K562 (cell line): ENCODE measurements at regions not wholly inside any gene's neighbourhood (a gene's known extent, or its start where the extent isn't known, plus 50 kb on each side); places are given as distances from the start of the nearest gene placed in this dataset.

Experiments
- ATAC-seq: fragments of 200-7000 bp; cut with Tn5 transposase; 3 replicates; pipeline ENCODE4 v1.9.1; 2020; ENCODE audit warnings: moderate library complexity
- BruUV-seq: library from RNA; stranded (reverse); fragments of 400-500 nt; replicated peaks from 2 replicates; lab custom pipeline; 2021; lab: Mats Ljungman, UMichigan
- CTCF ChIA-PET: fragments of 300-600 bp; formaldehyde crosslinking; extraction: SDS; loops from one replicate; lab custom pipeline; 2021; ENCODE audit warnings: low intra/inter-chr PET ratio; lab: Yijun Ruan, JAX
- POLR2A ChIA-PET: fragments of 300-600, 350-650 bp; sonication (Branson Sonifier 250); formaldehyde crosslinking; extraction: SDS; loops from one replicate; lab custom pipeline; 2021; ENCODE audit warnings: antibody characterized with exemption, inconsistent platforms; lab: Yijun Ruan, JAX
- DNase-seq, 4 experiments: peaks; one replicate each; pipeline versions ENCODE4 v3.0.0 to v3.0.0-alpha.2; 2011 to 2018; ENCODE audit warnings: low spot score in 3 of 4, mixed read lengths in 3 of 4; ENCODE audit errors: extremely low read depth in 1 of 4
- FAIRE-seq: peaks from 2 replicates; lab custom pipeline; 2011; peaks lifted over from hg19 to GRCh38; lab: Jason Lieb, UNC
- H2AFZ ChIP-seq: 2 replicates; pipeline ENCODE4 v1.6.0; 2011; ENCODE audit warnings: low read depth, low read length, control low read depth, inconsistent platforms
- H3K27ac ChIP-seq: fragments of 200-600 bp; 3 replicates; pipeline ENCODE4 v1.8.0; 2011; ENCODE audit warnings: low read depth, mild to moderate bottlenecking, control low read depth, inconsistent platforms, low read length, moderate library complexity, mixed read lengths; ENCODE audit errors: extremely low read depth
- H3K27me3 ChIP-seq, 2 experiments: fragments of 300-600 bp in 1 of 2; 2 replicates in 1 of 2; 3 replicates in 1 of 2; pipeline versions ENCODE4 v1.6.0 to v1.8.0; 2011; ENCODE audit warnings: inconsistent platforms in 2 of 2, low read length in 2 of 2, mild to moderate bottlenecking in 1 of 2, mixed read lengths in 1 of 2, moderate library complexity in 1 of 2; ENCODE audit not compliant: control insufficient read depth in 2 of 2, insufficient read depth in 2 of 2
- H3K36me3 ChIP-seq: fragments of 300-600 bp; 3 replicates; pipeline ENCODE4 v1.8.0; 2011; ENCODE audit warnings: mild to moderate bottlenecking, low read length, inconsistent platforms; ENCODE audit not compliant: control insufficient read depth, insufficient read depth
- H3K4me1 ChIP-seq, 2 experiments: fragments of 200-600 bp in 1 of 2; replicated peaks in 1 of 2; 2 replicates in 1 of 2; 3 replicates in 1 of 2; pipeline versions ENCODE4 v1.5.1 to v1.8.0; 2011; ENCODE audit warnings: inconsistent platforms in 2 of 2, low read length in 2 of 2, mild to moderate bottlenecking in 1 of 2, mixed read lengths in 1 of 2, moderate library complexity in 1 of 2; ENCODE audit not compliant: control insufficient read depth in 2 of 2, insufficient read depth in 2 of 2
- H3K4me2 ChIP-seq: 2 replicates; pipeline ENCODE4 v1.6.1; 2011; ENCODE audit warnings: low read length, control low read depth, inconsistent platforms, mixed read lengths; ENCODE audit not compliant: insufficient read depth
- H3K4me3 ChIP-seq: fragments of 200-600 bp; sonication (generic), shearing (Covaris generic); 2 replicates; pipeline ENCODE4 v1.5.1; 2016; ENCODE audit warnings: control low read depth, inconsistent platforms
- H3K79me2 ChIP-seq: fragments of 200-600 bp; 3 replicates; pipeline ENCODE4 v1.8.0; 2011; ENCODE audit warnings: low read length, inconsistent platforms; ENCODE audit not compliant: control insufficient read depth, insufficient read depth
- H3K9ac ChIP-seq, 2 experiments: 2 replicates each; pipeline versions ENCODE4 v1.6.0 to v1.6.1; 2011; ENCODE audit warnings: low read depth in 2 of 2, low read length in 2 of 2, control low read depth in 1 of 2, inconsistent platforms in 1 of 2, mild to moderate bottlenecking in 1 of 2, mixed read lengths in 1 of 2; ENCODE audit not compliant: insufficient read depth in 1 of 2
- H3K9me1 ChIP-seq: one replicate; pipeline ENCODE4 v1.6.0; 2011; ENCODE audit warnings: inconsistent platforms, mild to moderate bottlenecking, low read length, moderate library complexity; ENCODE audit not compliant: control insufficient read depth, insufficient read depth
- H3K9me3 ChIP-seq: replicated peaks from 2 replicates; pipeline ENCODE4 v1.5.1; 2011; ENCODE audit warnings: low read depth, low read length, inconsistent platforms; ENCODE audit not compliant: control insufficient read depth, insufficient read depth
- H4K20me1 ChIP-seq: replicated peaks from 2 replicates; pipeline ENCODE4 v1.6.1; 2011; ENCODE audit warnings: low read length, inconsistent platforms, mixed read lengths; ENCODE audit not compliant: control insufficient read depth, insufficient read depth
- DNMT1 ChIP-seq: fragments of 450-650 bp; IDR thresholded peaks from 2 replicates; pipeline ENCODE4 v1.6.1; 2016; ENCODE audit warnings: antibody characterized with exemption, mild to moderate bottlenecking
- ESRRB ChIP-seq: fragments of 250-450 bp; sonication (Bioruptor Pico); IDR thresholded peaks from 2 replicates; pipeline ENCODE4 v1.5.0; 2020; ENCODE audit warnings: mild to moderate bottlenecking, moderate library complexity, borderline replicate concordance
- MCM3 ChIP-seq: fragments of 450-650 bp; IDR thresholded peaks from 2 replicates; pipeline ENCODE4 v1.6.1; 2016
- PBX2 ChIP-seq, 2 experiments: IDR thresholded peaks in 1 of 2; conservative IDR thresholded peaks in 1 of 2; 2 replicates each; pipeline ENCODE4 v1.6.1; 2016; ENCODE audit warnings: low read depth in 2 of 2, mild to moderate bottlenecking in 1 of 2, missing compliant biosample characterization in 1 of 2, missing genetic modification characterization in 1 of 2, moderate library complexity in 1 of 2
- POLR2A ChIP-seq: fragments of 450-650 bp; conservative IDR thresholded peaks from 2 replicates; pipeline ENCODE4 v1.6.1; 2016
- PRDM10 ChIP-seq: fragments of 450-650 bp; IDR thresholded peaks from 2 replicates; pipeline ENCODE4 v1.6.1; 2018; ENCODE audit not compliant: partially characterized antibody
- TEAD1 ChIP-seq, 2 experiments: fragments of 450-650 bp in 1 of 2; sonication (generic) in 1 of 2; formaldehyde crosslinking; IDR thresholded peaks; 2 replicates each; pipeline versions ENCODE4 v1.4.0 to v1.8.0; 2020 to 2022; ENCODE audit warnings: mild to moderate bottlenecking in 2 of 2, missing genetic modification reagents in 1 of 2
- ZBTB7A ChIP-seq: IDR thresholded peaks from 2 replicates; pipeline ENCODE4 v1.6.1; 2011; ENCODE audit warnings: low read depth, mild to moderate bottlenecking, low read length, moderate library complexity, borderline replicate concordance; ENCODE audit not compliant: control insufficient read depth
- WGBS: fragments of 100-300 bp; shearing (Covaris generic); methylation state at CpG from one replicate; pipeline ENCODE4 v1.1.6; 2016; ENCODE audit warnings: low coverage, mixed read lengths; ENCODE audit not compliant: insufficient coverage; ENCODE audit errors: missing lambda C conversion rate; 5-methylcytosine and 5-hydroxymethylcytosine counted together
- in situ Hi-C: fragments of 300-500 bp; cut with MboI; formaldehyde crosslinking; loops from 4 replicates; pipeline ENCODE4 v1.15.0; 2018; ENCODE audit warnings: inconsistent platforms, mixed read lengths
- intact Hi-C: fragments of 100-400 bp; cut with micrococcal nuclease; formaldehyde crosslinking; loops from 2 replicates; pipeline ENCODE4 v1.14.2; 2022

DNA sequence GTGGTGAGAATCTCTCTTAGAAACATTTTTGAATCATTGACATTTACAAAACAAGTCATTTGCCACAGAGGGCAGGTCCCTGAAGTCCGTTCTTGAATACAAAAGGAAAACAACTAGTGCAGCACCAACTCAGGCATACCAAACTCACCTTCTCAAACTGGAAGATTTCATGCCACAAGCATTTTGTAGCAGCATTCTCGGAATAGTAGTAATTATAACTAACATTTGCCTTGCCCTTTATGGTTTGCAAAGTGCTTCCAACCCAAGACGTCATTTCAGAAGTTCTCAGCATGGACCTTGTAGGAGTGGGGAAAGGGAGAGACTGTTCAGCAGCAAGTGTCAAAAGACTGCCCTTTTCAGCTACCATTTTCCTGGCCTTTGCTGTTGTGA lies 344.6 kb downstream of the RFC3 start:
- ChIA-PET POLR2A (no interaction called here), CTCF (no interaction called here)
- TF ChIP-seq ESRRB (CRISPR knock-in tag): no peak
- no peak for TF ChIP-seq PRDM10
- ATAC-seq (no peak), DNase-seq (no peak), FAIRE-seq (no peak)
- H3K4me2 ChIP-seq: no peak overlapping the region
- no peak overlapping the region for H3K9ac ChIP-seq
- no TSS peak for BruUV-seq
- no peak overlapping the region for H3K4me3 ChIP-seq
- 0% methylated on average over 3 of the region's 3 CpGs for WGBS
- H3K36me3 ChIP-seq: no peaks in the 10 kb centered on the region
- H3K27me3 ChIP-seq: no peaks in the 10 kb centered on the region
- intact Hi-C loops: no loop called here
- H2AFZ ChIP-seq: no peak overlapping the region
- H3K27ac ChIP-seq: no peak overlapping the region
- no peaks in the 10 kb centered on the region for H3K4me1 ChIP-seq
- H3K79me2 ChIP-seq: no peaks in the 10 kb centered on the region
- H3K9me3 ChIP-seq: no peaks in the 10 kb centered on the region
- no peaks in the 10 kb centered on the region for H3K9me1 ChIP-seq
- no peaks in the 10 kb centered on the region for H4K20me1 ChIP-seq
- in situ Hi-C loops: no loop called here

DNA sequence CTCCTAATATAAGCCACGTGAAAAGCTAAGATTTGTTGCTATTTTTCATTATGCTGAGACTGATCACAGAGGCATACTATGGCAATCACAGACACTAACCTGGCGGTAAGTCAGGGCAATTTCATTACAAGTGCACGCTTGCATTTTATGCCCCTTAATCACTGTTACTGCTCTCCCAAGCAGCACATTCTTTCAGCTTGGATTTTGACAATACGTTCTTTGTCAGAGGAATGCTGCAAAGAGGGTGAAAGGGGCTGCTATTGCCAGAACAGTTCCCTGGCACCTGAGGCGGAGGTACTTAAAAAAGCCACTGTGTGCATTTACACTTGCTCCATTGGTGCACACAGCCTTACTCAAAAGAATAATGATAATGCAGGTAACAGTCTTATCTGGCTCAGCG lies 346.6 kb downstream of the RFC3 start:
- no peaks in the 10 kb centered on the region for H3K36me3 ChIP-seq
- WGBS: 0% methylated on average over 6 of the region's 6 CpGs
- FAIRE-seq (no peak), DNase-seq (no peak), ATAC-seq (no peak)
- ChIA-PET POLR2A (no interaction called here), CTCF (no interaction called here)
- H3K4me1 ChIP-seq: no peaks in the 10 kb centered on the region
- H4K20me1 ChIP-seq: no peaks in the 10 kb centered on the region
- H3K79me2 ChIP-seq: no peaks in the 10 kb centered on the region
- no peak overlapping the region for H3K4me2 ChIP-seq
- no peak overlapping the region for H3K9ac ChIP-seq
- H3K27me3 ChIP-seq: no peaks in the 10 kb centered on the region
- H3K9me3 ChIP-seq: no peaks in the 10 kb centered on the region
- no peak overlapping the region for H3K27ac ChIP-seq
- no peaks in the 10 kb centered on the region for H3K9me1 ChIP-seq
- TF ChIP-seq PBX2 (CRISPR knock-in tag; IDR thresholded peaks at IDR 0.05; ENCODE audit: low read depth) (no peak), PBX2 (tag; conservative IDR thresholded peaks at IDR 0.05; ENCODE audit: low read depth) (no peak), POLR2A (no peak), ZBTB7A (no peak), TEAD1 (CRISPR knock-in tag; IDR thresholded peaks at IDR 0.05) (no peak), DNMT1 (no peak), MCM3 (no peak)
- BruUV-seq: no TSS peak
- intact Hi-C loops: no loop called here
- H3K4me3 ChIP-seq: no peak overlapping the region
- H2AFZ ChIP-seq: no peak overlapping the region
- in situ Hi-C loops: no loop called here
